Endothelial cell of umbilical vein (primary cell): ENCODE measurements at regions not wholly inside any gene's neighbourhood (a gene's known extent, or its start where the extent isn't known, plus 50 kb on each side); places are given as distances from the start of the nearest gene placed in this dataset.

Experiments
- BruUV-seq: library from RNA; stranded (reverse); fragments of 400-500 nt; replicated peaks from 2 replicates; lab custom pipeline; 2021; lab: Mats Ljungman, UMichigan
- CTCF ChIA-PET: fragments of 300-600, 350-600 bp; sonication (Branson Sonifier 250); formaldehyde crosslinking; loops from one replicate; lab custom pipeline; 2021; ENCODE audit warnings: antibody characterized with exemption, inconsistent platforms; lab: Charles Lee
- POLR2A ChIA-PET: fragments of 300-600, 350-600 bp; sonication (Branson Sonifier 250); formaldehyde crosslinking; loops from one replicate; lab custom pipeline; 2021; ENCODE audit warnings: antibody characterized with exemption, inconsistent platforms; lab: Charles Lee
- DNase-seq: peaks from one replicate; pipeline ENCODE4 v3.0.0-alpha.2; 2011; ENCODE audit warnings: low read depth, low spot score
- FAIRE-seq: peaks from 2 replicates; lab custom pipeline; 2011; peaks lifted over from hg19 to GRCh38; lab: Jason Lieb, UNC
- H2AFZ ChIP-seq: 2 replicates; pipeline ENCODE4 v1.6.0; 2012; ENCODE audit warnings: low read depth, low read length, control low read depth, inconsistent platforms
- H3K27ac ChIP-seq: 2 replicates; pipeline ENCODE4 v1.5.1; 2011; ENCODE audit warnings: low read depth, mild to moderate bottlenecking, control low read depth, low read length, moderate library complexity; ENCODE audit not compliant: insufficient read depth
- H3K27me3 ChIP-seq, 2 experiments: 2 replicates each; pipeline versions ENCODE4 v1.6.0 to v1.6.1; 2011; ENCODE audit warnings: low read length in 2 of 2, mixed read lengths in 1 of 2; ENCODE audit not compliant: control insufficient read depth in 2 of 2, insufficient read depth in 2 of 2
- H3K36me3 ChIP-seq, 2 experiments: 2 replicates in 1 of 2; 3 replicates in 1 of 2; pipeline ENCODE4 v1.5.1; 2011; ENCODE audit warnings: low read length in 2 of 2, mild to moderate bottlenecking in 1 of 2, moderate library complexity in 1 of 2; ENCODE audit not compliant: control insufficient read depth in 2 of 2, insufficient read depth in 2 of 2; ENCODE audit errors: extremely low read depth in 1 of 2
- H3K4me1 ChIP-seq: 3 replicates; pipeline ENCODE4 v1.5.1; 2011; ENCODE audit warnings: mild to moderate bottlenecking, low read length; ENCODE audit not compliant: control insufficient read depth, insufficient read depth; ENCODE audit errors: extremely low read depth
- H3K4me2 ChIP-seq: 2 replicates; pipeline ENCODE4 v1.6.1; 2011; ENCODE audit warnings: low read length, control low read depth, mixed read lengths; ENCODE audit not compliant: insufficient read depth
- H3K4me3 ChIP-seq, 3 experiments: fragments of 200-600 bp in 1 of 3; sonication (generic), shearing (Covaris generic) in 1 of 3; replicated peaks in 1 of 3; 2 replicates each; pipeline ENCODE4 v1.5.1; 2011 to 2016; ENCODE audit warnings: control low read depth in 3 of 3, low read length in 3 of 3, mild to moderate bottlenecking in 2 of 3, inconsistent platforms in 1 of 3, low read depth in 1 of 3, moderate library complexity in 1 of 3; ENCODE audit not compliant: insufficient read depth in 1 of 3
- H3K79me2 ChIP-seq: 2 replicates; pipeline ENCODE4 v1.6.0; 2012; ENCODE audit warnings: low read length, inconsistent platforms; ENCODE audit not compliant: control insufficient read depth, insufficient read depth
- H3K9ac ChIP-seq: replicated peaks from 2 replicates; pipeline ENCODE3; 2011; ENCODE audit warnings: low read length, control low read depth; ENCODE audit not compliant: insufficient read depth; ENCODE audit errors: extremely low read depth
- H3K9me1 ChIP-seq: replicated peaks from 3 replicates; pipeline ENCODE4 v1.6.0; 2011; ENCODE audit warnings: mild to moderate bottlenecking, low read length; ENCODE audit not compliant: control insufficient read depth, insufficient read depth; ENCODE audit errors: extremely low read depth
- H3K9me3 ChIP-seq: replicated peaks from 2 replicates; pipeline ENCODE4 v1.5.1; 2012; ENCODE audit warnings: low read length, inconsistent platforms; ENCODE audit not compliant: control insufficient read depth, insufficient read depth
- H4K20me1 ChIP-seq: replicated peaks from 2 replicates; pipeline ENCODE3; 2011; ENCODE audit warnings: mild to moderate bottlenecking, low read length; ENCODE audit not compliant: control insufficient read depth, insufficient read depth; ENCODE audit errors: extremely low read depth
- CTCF ChIP-seq, 2 donors: IDR thresholded peaks; 1 replicate in 1 of 2; 2 replicates in 1 of 2; pipeline ENCODE4 v1.5.1; 2011; ENCODE audit warnings: low read length in 2 of 2, mild to moderate bottlenecking in 2 of 2, moderate library complexity in 2 of 2, control low read depth in 1 of 2, inconsistent platforms in 1 of 2, low read depth in 1 of 2; ENCODE audit not compliant: insufficient read depth in 1 of 2; ENCODE audit errors: extremely low read depth in 1 of 2
- EZH2 ChIP-seq: IDR thresholded peaks from 2 replicates; pipeline ENCODE4 v1.6.1; 2012; ENCODE audit warnings: borderline replicate concordance, low read depth, mild to moderate bottlenecking, moderate library complexity, low read length, inconsistent platforms; ENCODE audit not compliant: severe bottlenecking
- FOS ChIP-seq: IDR thresholded peaks from 2 replicates; pipeline ENCODE4 v1.6.1; 2011; ENCODE audit warnings: mild to moderate bottlenecking, low read length, moderate library complexity, borderline replicate concordance; ENCODE audit not compliant: insufficient read depth
- GATA2 ChIP-seq: IDR thresholded peaks from 2 replicates; pipeline ENCODE4 v1.7.0; 2011; ENCODE audit warnings: low read depth, mild to moderate bottlenecking, moderate library complexity, mixed read lengths, low read length; ENCODE audit not compliant: insufficient read length, insufficient read depth
- JUN ChIP-seq: IDR thresholded peaks from 2 replicates; pipeline ENCODE4 v1.6.1; 2011; ENCODE audit warnings: borderline replicate concordance, low read depth; ENCODE audit not compliant: insufficient read length, insufficient read depth
- MYC ChIP-seq: IDR thresholded peaks from one replicate; pipeline ENCODE4 v1.6.1; 2011; ENCODE audit warnings: mild to moderate bottlenecking, low read depth, low read length
- POLR2A ChIP-seq: IDR thresholded peaks from 2 replicates; pipeline ENCODE4 v1.6.1; 2012; ENCODE audit warnings: low read depth, mild to moderate bottlenecking, control low read depth, low read length
- POLR2AphosphoS5 ChIP-seq: IDR thresholded peaks from 2 replicates; pipeline ENCODE4 v1.6.1; 2012; ENCODE audit warnings: low read depth, mild to moderate bottlenecking, control low read depth, low read length, moderate library complexity; ENCODE audit not compliant: insufficient read depth
- dilution Hi-C: fragments of 300-500 bp; cut with MboI; formaldehyde crosslinking; loops from one replicate; pipeline ENCODE4 v1.15.0; 2019; ENCODE audit warnings: low sequenced_read_pairs; ENCODE audit not compliant: extremely low pct_ligation_motif_present
- intact Hi-C: fragments of 100-400 bp; cut with micrococcal nuclease; formaldehyde crosslinking; loops from one replicate; pipeline ENCODE4 v1.10.0; 2022
- TF ChIP-seq, protein P1 (sequence below): IDR thresholded peaks from 2 replicates; pipeline ENCODE4 v1.6.1; 2011; ENCODE audit not compliant: insufficient read depth, insufficient read length

DNA sequence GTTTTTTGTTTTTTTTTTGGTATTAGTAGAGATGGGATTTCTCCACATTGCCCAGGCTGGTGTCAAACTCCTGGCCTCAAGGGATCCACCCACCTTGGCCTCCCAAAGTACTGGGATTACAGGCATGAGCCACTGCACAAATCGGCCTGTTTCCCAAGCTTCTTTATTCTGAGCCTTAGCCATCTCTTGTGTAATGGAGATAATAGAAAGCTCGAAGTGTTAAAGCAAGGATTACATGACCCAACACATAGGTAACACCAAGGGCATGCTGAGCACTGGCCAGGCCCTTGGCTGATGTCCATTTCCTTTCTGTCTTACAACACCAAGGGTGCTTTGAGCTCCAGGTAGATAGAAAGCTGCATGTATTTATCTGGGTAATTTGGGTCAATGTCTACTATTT is 187.8 kb upstream of the MEX3C start:
- BruUV-seq: no TSS peak
- POLR2A ChIA-PET: no interaction called here
- TF ChIP-seq EZH2 (no peak), CTCF (IDR thresholded peaks at IDR 0.05; ENCODE audit: extremely low read depth in 1 of 2, insufficient read depth in 1 of 2, low read depth in 1 of 2, low read length in 2 of 2) (no peak), FOS (no peak), MYC (no peak), GATA2 (no peak), POLR2A (no peak), POLR2AphosphoS5 (no peak), JUN (no peak)
- TF ChIP-seq, protein P1, sequence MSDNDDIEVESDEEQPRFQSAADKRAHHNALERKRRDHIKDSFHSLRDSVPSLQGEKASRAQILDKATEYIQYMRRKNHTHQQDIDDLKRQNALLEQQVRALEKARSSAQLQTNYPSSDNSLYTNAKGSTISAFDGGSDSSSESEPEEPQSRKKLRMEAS: no peak
- H3K27ac ChIP-seq: no peak overlapping the region
- no peak overlapping the region for H3K4me2 ChIP-seq
- H3K9me1 ChIP-seq: no peaks in the 10 kb centered on the region
- H3K9me3 ChIP-seq: no peaks in the 10 kb centered on the region
- no peak overlapping the region for H2AFZ ChIP-seq
- dilution Hi-C loops (no loop called here), intact Hi-C loops (no loop called here)
- H3K27me3 ChIP-seq: no peaks in the 10 kb centered on the region
- H4K20me1 ChIP-seq: no peaks in the 10 kb centered on the region
- H3K4me3 ChIP-seq: no peak overlapping the region
- no peak for DNase-seq
- no peak overlapping the region for H3K9ac ChIP-seq
- no peaks in the 10 kb centered on the region for H3K79me2 ChIP-seq
- H3K36me3 ChIP-seq: no peaks in the 10 kb centered on the region
- CTCF ChIA-PET: interaction anchor here (2.1 kb wide), 1 partner anchor 275 kb away, joined by 14 read pairs; no protein-coding TSS in a partner anchor
- no peak for FAIRE-seq
- no peaks in the 10 kb centered on the region for H3K4me1 ChIP-seq
